GM21717 (cell line): ENCODE measurements at regions not wholly inside any gene's neighbourhood (a gene's known extent, or its start where the extent isn't known, plus 50 kb on each side); places are given as distances from the start of the nearest gene placed in this dataset.
A peak's percentile ranks its signal among the peaks of the same experiment; 100 is the strongest.

Experiments used
- ATAC-seq: cut with Tn5 transposase; IDR thresholded peaks from one replicate; pipeline ENCODE4 v1.9.1; 2021; ENCODE audit warnings: mild to moderate bottlenecking, moderate library complexity; ENCODE audit not compliant: unreplicated experiment

GRCh38 chr3:184659797-184660301 lies 52.0 kb downstream of the MAGEF1 start:
- no peak for ATAC-seq

- ATAC-seq: no peak
Measured at GRCh38 chr3:184658223-184658928, 53.5 kb downstream of the MAGEF1 start.

- ATAC-seq: peak; percentile 77
Measured at GRCh38 chr3:184656829-184657681, 54.8 kb downstream of the MAGEF1 start.

DNA sequence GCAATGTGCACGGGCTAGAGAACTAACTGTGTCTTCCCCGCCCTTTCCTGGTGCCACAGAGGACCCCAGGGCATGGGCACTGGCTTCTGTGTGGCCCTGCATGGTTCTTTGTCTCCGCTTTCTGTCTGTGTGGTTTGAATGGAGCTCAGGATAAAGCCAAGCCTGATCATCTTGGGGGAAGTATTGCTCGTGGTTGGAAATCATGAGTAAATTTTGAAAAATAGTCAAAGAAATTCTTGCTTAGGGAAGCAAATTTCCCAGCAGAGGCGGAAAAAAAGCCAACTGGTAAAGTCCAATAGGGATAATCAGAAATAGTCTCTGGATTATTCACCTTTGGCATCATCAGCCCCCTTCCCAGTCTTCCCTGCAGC lies 55.4 kb downstream of the MAGEF1 start:
- ATAC-seq: no peak

- ATAC-seq: no peak
Measured at GRCh38 chr3:184655597-184655996, 56.3 kb downstream of the MAGEF1 start.

DNA sequence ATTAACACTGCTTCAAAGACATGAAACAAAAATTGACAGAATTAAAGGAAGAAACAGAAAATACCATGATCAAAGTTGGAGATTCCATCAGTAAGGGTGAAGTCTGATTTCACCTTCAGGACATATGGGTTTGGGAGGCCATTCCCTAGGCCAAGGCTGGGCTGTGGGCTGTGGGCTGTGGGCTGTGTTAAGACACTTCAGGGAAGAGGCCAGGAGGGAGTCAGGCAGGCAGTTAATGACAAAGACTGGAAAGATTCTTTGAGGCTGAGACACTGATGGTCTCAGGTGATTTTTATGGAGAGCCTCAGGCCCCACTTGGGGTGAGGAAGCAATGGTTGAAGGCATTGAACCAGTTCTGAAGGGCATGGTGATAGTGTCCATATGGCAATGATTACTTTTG lies 57.5 kb downstream of the MAGEF1 start:
- no peak for ATAC-seq

DNA sequence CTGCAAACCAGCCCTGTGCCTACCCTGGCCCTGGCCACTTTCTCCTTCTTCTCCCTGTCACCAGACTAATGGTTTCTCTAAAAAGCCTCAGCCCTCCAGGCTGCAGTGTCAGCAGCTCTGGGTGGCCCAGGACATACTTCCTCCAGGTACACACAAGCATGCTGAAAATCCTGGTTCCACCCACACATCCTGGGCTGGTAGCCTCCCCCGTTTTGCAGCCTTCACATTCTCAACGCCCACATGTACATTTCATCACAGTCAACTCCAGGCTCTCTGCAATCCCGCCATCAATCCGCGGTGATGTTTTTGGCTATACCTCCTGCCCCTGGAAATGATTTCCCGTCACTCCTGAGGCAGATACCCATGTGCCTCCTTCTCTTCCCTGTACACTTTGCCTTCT lies 59.4 kb downstream of the MAGEF1 start:
- no peak for ATAC-seq

- ATAC-seq: no peak
Measured at GRCh38 chr3:184651904-184652303, 60.0 kb downstream of the MAGEF1 start.

DNA sequence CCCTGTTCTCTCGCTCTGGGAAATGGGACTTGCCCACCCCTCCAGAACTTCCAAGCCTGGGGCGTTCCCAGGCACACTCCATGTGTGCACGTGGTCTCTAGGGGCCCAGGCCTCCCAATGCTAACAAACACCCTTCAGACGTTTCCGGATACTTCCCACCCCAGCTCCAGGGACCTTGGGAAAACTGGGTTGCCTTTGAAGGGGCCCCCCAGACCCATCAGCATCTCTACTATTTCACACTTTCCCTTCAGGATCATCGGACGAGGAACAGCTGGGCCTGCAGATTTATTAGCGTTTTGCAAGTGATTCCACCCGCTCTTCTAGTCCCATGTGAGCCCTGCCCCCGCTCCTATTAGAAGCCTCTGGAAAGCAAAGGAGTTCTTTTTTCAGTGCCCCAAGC lies 63.2 kb downstream of the MAGEF1 start:
- ATAC-seq: no peak

DNA sequence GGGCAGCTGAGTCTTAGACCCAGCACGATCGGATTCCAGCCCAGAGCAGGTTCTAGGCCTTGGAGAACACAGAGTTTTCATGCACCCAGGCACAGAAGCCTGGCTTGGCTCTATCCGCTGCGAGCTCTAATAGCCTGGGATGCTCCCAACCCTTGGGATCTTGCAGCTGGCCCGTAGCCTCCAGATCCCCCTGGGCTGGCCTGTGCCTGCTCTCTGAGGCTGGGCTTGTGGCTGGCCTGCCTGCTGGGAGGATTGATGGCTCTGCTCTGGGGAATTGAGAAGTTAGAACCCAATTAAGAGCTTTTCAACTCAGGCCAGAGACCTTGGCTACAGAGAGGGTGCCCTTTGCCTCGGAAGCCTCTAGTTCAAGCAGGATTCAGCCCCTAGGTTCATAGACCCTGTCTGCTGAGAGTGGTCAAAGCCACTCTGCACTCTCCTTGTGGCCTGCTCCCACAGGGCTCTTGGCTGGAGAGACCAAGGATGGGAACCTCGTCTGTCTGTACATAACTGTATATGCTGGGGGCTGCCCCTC lies 64.4 kb downstream of the MAGEF1 start:
- ATAC-seq: no peak

- no peak for ATAC-seq
Measured at GRCh38 chr3:184645336-184645735, 66.5 kb downstream of the MAGEF1 start.

DNA sequence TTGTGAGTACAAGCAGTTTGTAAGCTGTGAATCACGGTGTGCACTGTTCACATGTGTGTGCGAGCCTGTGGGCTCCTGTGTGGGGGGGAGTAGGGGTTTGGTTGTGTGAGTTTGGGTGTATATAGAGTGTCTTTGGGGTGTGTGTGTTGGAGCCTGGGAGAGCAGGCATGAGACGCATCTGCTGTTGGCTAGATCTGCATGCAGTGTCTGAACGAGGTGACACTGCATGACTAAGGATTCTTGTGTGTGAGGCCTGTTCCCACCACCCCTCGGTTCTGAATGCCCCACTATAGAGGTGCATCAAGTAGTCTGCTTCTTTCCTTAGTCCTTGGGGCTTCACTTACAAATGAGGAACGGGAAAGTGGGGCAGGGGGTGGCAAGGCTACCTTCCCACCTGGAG lies 68.4 kb downstream of the MAGEF1 start:
- no peak for ATAC-seq

GRCh38 chr3:184642631-184643285 lies 69.1 kb downstream of the MAGEF1 start:
- ATAC-seq: no peak

GRCh38 chr3:184641430-184641829 lies 70.4 kb downstream of the MAGEF1 start:
- no peak for ATAC-seq

- ATAC-seq: no peak
Measured at GRCh38 chr3:184639351-184639750, 72.5 kb downstream of the MAGEF1 start.

DNA sequence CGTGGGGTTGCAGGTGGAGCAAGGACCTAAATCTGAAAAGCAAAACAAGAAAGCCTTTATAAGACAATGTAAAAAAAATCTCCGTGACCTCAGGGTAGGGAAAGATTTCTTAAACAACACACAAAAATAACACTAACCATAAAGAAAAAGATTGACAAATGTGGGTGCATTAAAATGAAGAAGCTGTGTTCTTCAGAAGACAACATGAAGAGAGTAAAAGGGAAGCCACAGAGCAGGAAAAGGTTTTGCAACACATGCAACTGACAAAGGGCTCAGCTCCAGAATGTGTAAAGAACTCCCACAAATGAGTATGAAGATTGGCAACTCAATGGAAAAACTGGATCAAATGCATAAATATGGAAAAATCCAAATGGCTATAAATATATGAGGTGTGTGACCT lies 74.2 kb downstream of the MAGEF1 start:
- no peak for ATAC-seq

DNA sequence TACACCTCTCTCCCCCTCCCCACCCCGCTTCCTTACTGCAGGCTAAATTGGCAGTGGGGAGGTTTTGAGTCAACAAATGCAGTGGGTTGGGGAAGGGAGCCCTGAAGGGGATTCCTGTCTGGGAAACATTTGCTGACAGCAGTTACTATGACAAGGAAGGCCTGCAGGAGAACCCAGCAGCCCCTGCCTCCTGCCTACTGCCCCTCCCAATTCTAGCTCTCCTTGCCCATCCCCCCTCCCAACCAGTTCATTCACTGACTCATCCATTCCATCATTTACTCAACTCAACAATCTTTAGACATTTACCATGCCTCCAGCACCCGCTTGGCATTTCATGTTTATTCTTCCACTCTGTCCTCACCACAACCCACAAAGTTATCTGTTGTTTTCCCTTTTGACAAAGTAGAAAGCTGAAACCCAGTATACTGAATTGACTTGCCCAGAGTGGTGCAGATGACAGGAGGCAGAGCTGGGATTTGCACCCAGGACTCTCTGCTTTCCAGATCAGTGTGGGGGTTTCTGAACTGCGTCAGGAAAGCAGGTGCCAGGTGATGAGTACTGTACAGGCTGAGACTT lies 75.0 kb downstream of the MAGEF1 start:
- ATAC-seq: no peak

GRCh38 chr3:184635774-184636173 lies 74.2 kb downstream of the EPHB3 start:
- no peak for ATAC-seq

- ATAC-seq: no peak
Measured at GRCh38 chr3:184635126-184635525, 73.5 kb downstream of the EPHB3 start.

- ATAC-seq: no peak
Measured at GRCh38 chr3:184633237-184633579, 71.6 kb downstream of the EPHB3 start.

DNA sequence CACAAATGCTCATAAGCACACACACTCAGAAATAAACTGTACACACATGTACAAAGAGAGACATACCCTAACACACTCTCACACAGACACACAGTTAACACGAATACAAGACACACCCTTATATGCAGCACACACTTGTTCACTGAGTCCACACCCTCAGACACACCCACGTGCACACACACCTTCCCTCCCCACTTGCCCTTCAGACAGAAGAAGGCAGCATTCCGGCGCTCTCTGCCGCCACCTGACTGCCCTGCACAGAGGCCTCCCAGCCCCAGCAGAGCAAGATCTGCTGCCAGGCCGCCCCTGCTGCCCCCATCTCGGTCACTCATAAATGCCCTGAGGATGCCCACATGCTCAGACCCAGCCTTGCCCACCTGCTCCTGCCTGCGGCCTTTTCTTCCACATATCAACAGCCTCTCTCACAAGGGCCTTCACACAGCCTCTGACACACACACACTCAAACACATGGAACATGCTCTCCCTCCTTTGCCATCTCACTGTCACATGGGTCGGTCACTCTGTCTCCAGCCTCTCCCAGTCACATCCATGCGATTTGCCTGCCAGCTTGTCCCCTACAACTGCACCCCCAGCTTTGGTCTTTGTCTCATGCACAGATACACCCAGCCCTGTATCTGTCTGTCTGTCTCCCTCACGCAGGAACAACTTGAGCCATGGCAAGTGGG lies 71.1 kb downstream of the EPHB3 start:
- ATAC-seq: no peak
